HepG2 (cell line): ENCODE measurements at regions not wholly inside any gene's neighbourhood (a gene's known extent, or its start where the extent isn't known, plus 50 kb on each side); places are given as distances from the start of the nearest gene placed in this dataset.

Experiments used
- ATAC-seq: fragments of 200-7000 bp; cut with Tn5 transposase; 3 replicates; pipeline ENCODE4 v1.9.1; 2020; ENCODE audit warnings: mild to moderate bottlenecking, moderate library complexity
- BruUV-seq: library from RNA; stranded (reverse); fragments of 400-500 nt; replicated peaks from 2 replicates; lab custom pipeline; 2021; lab: Mats Ljungman, UMichigan
- CTCF ChIA-PET: fragments of 300-600 bp; formaldehyde crosslinking; extraction: SDS; loops from one replicate; lab custom pipeline; 2021; ENCODE audit warnings: low total read pairs, inconsistent platforms, low intra/inter-chr PET ratio; lab: Yijun Ruan, JAX
- POLR2A ChIA-PET: fragments of 350-600 bp; sonication (Branson Sonifier 250); formaldehyde crosslinking; loops from one replicate; lab custom pipeline; 2020; ENCODE audit warnings: antibody characterized with exemption, inconsistent platforms; lab: Yijun Ruan, JAX
- DNase-seq: peaks from one replicate; pipeline ENCODE4 v3.0.0-alpha.2; 2015; ENCODE audit warnings: low spot score
- FAIRE-seq: peaks from 3 replicates; lab custom pipeline; 2011; peaks lifted over from hg19 to GRCh38; lab: Jason Lieb, UNC
- H2AFZ ChIP-seq: one replicate; pipeline ENCODE4 v1.6.1; 2011; ENCODE audit warnings: low read length, inconsistent platforms
- H3K27ac ChIP-seq: fragments of 300-600 bp; 3 replicates; pipeline ENCODE4 v1.8.0; 2011; ENCODE audit warnings: mixed run types, mild to moderate bottlenecking, mixed read lengths, low read length, inconsistent platforms; ENCODE audit not compliant: insufficient read depth; ENCODE audit errors: extremely low read length
- H3K27me3 ChIP-seq, 2 experiments: fragments of 200-600 bp in 1 of 2; 2 replicates in 1 of 2; 3 replicates in 1 of 2; pipeline versions ENCODE4 v1.6.0 to v1.8.0; 2011; ENCODE audit warnings: low read length in 2 of 2, mild to moderate bottlenecking in 2 of 2, moderate library complexity in 2 of 2, inconsistent platforms in 1 of 2; ENCODE audit not compliant: insufficient read depth in 2 of 2, control insufficient read depth in 1 of 2
- H3K36me3 ChIP-seq, 2 experiments: fragments of 200-600 bp in 1 of 2; replicated peaks in 1 of 2; 2 replicates in 1 of 2; 3 replicates in 1 of 2; pipeline versions ENCODE4 v1.5.1 to v1.8.0; 2011; ENCODE audit warnings: low read length in 2 of 2, inconsistent platforms in 1 of 2; ENCODE audit not compliant: insufficient read depth in 2 of 2, control insufficient read depth in 1 of 2
- H3K4me1 ChIP-seq: 2 replicates; pipeline ENCODE4 v1.5.1; 2012; ENCODE audit warnings: low read length, inconsistent platforms; ENCODE audit not compliant: insufficient read depth
- H3K4me2 ChIP-seq: 2 replicates; pipeline ENCODE4 v1.6.0; 2011; ENCODE audit warnings: low read depth, low read length, inconsistent platforms
- H3K4me3 ChIP-seq, 3 experiments: fragments of 200-600 bp in 1 of 3; sonication (generic), shearing (Covaris generic) in 1 of 3; replicated peaks in 1 of 3; 2 replicates each; pipeline ENCODE4 v1.5.1; 2011 to 2016; ENCODE audit warnings: low read length in 3 of 3, inconsistent platforms in 2 of 3, low read depth in 2 of 3, mild to moderate bottlenecking in 2 of 3, control low read depth in 1 of 3, mixed read lengths in 1 of 3; ENCODE audit not compliant: insufficient read depth in 1 of 3
- H3K79me2 ChIP-seq: one replicate; pipeline ENCODE4 v1.6.1; 2011; ENCODE audit warnings: low read length, inconsistent platforms; ENCODE audit not compliant: insufficient read depth
- H3K9ac ChIP-seq: 2 replicates; pipeline ENCODE4 v1.6.0; 2011; ENCODE audit warnings: mild to moderate bottlenecking, low read depth, low read length, inconsistent platforms; ENCODE audit not compliant: insufficient read depth
- H3K9me3 ChIP-seq: 2 replicates; pipeline ENCODE4 v1.5.1; 2012; ENCODE audit warnings: mild to moderate bottlenecking, low read length
- H4K20me1 ChIP-seq: 2 replicates; pipeline ENCODE4 v1.6.0; 2011; ENCODE audit warnings: inconsistent platforms, mild to moderate bottlenecking, low read length, moderate library complexity; ENCODE audit not compliant: insufficient read depth
- ARNT ChIP-seq: fragments of 450-650 bp; IDR thresholded peaks from 2 replicates; pipeline ENCODE4 v1.6.1; 2017
- ATF7 ChIP-seq, 2 experiments: fragments of 450-650 bp in 1 of 2; sonication (generic) in 1 of 2; formaldehyde crosslinking in 1 of 2; IDR thresholded peaks; 2 replicates each; pipeline versions ENCODE4 v1.4.0 to v1.6.1; 2016 to 2020; ENCODE audit warnings: antibody characterized with exemption in 1 of 2, mild to moderate bottlenecking in 1 of 2, missing genetic modification reagents in 1 of 2
- CBX1 ChIP-seq: IDR thresholded peaks from one replicate; pipeline ENCODE4 v1.6.1; 2016; ENCODE audit warnings: antibody characterized with exemption, low read depth
- CREB1 ChIP-seq, 2 experiments: fragments of 450-650 bp in 1 of 2; IDR thresholded peaks; 2 replicates each; pipeline ENCODE4 v1.6.1; 2016 to 2017; ENCODE audit warnings: control low read depth in 1 of 2, mild to moderate bottlenecking in 1 of 2, missing compliant biosample characterization in 1 of 2, missing genetic modification characterization in 1 of 2
- KAT8 ChIP-seq: IDR thresholded peaks from 2 replicates; pipeline ENCODE4 v1.6.1; 2016; ENCODE audit warnings: missing genetic modification reagents, missing compliant biosample characterization
- RFX5 ChIP-seq: IDR thresholded peaks from 2 replicates; pipeline ENCODE4 v1.6.1; 2011; ENCODE audit warnings: low read depth, low read length, improper control_type of control experiment
- SMYD3 ChIP-seq: sonication (generic); formaldehyde crosslinking; IDR thresholded peaks from 2 replicates; pipeline ENCODE4 v1.8.1; 2023; ENCODE audit warnings: mild to moderate bottlenecking, missing genetic modification reagents
- THAP11 ChIP-seq: IDR thresholded peaks from 2 replicates; pipeline ENCODE4 v1.6.1; 2016; ENCODE audit warnings: missing biosample characterization, missing genetic modification reagents
- ZFAT ChIP-seq: sonication (generic); formaldehyde crosslinking; conservative IDR thresholded peaks from 2 replicates; pipeline ENCODE4 v1.8.1; 2023; ENCODE audit warnings: missing genetic modification reagents, inconsistent platforms
- ZFYVE20 ChIP-seq: sonication (generic); formaldehyde crosslinking; IDR thresholded peaks from 2 replicates; pipeline ENCODE4 v1.8.0; 2023; ENCODE audit warnings: low read depth, mild to moderate bottlenecking, moderate library complexity, missing genetic modification reagents, borderline replicate concordance
- ZNF207 ChIP-seq: fragments of 450-650 bp; IDR thresholded peaks from 2 replicates; pipeline ENCODE4 v1.6.1; 2016; ENCODE audit warnings: antibody characterized with exemption, borderline replicate concordance
- ZNF282 ChIP-seq: fragments of 450-650 bp; IDR thresholded peaks from 2 replicates; pipeline ENCODE4 v1.6.1; 2018; ENCODE audit not compliant: partially characterized antibody
- ZNF589 ChIP-seq: sonication (generic); formaldehyde crosslinking; conservative IDR thresholded peaks from 2 replicates; pipeline ENCODE4 v1.8.0; 2022; ENCODE audit warnings: mild to moderate bottlenecking, moderate library complexity, missing genetic modification reagents
- ZNF616 ChIP-seq: sonication (generic); formaldehyde crosslinking; IDR thresholded peaks from 2 replicates; pipeline ENCODE4 v1.5.0; 2020; ENCODE audit warnings: low read depth, mild to moderate bottlenecking, missing genetic modification reagents
- ZSCAN31 ChIP-seq: sonication (generic); formaldehyde crosslinking; IDR thresholded peaks from 2 replicates; pipeline ENCODE4 v1.5.0; 2020; ENCODE audit warnings: low read depth, mild to moderate bottlenecking, missing genetic modification reagents
- WGBS: methylation state at CpG from one replicate; pipeline ENCODE4 v1.1.6; 2017; ENCODE audit warnings: low lambda C conversion rate; 5-methylcytosine and 5-hydroxymethylcytosine counted together
- in situ Hi-C: cut with HindIII; loops from 2 replicates; pipeline ENCODE4 v1.10.0; 2017; ENCODE audit warnings: low pct_unique_long_range_greater_than_20kb; ENCODE audit not compliant: extremely low pct_ligation_motif_present
- intact Hi-C: fragments of 100-400 bp; cut with micrococcal nuclease; formaldehyde crosslinking; loops from one replicate; pipeline ENCODE4 v1.10.0; 2022; ENCODE audit not compliant: unreplicated experiment
- TF ChIP-seq, protein P1 (sequence below): sonication (generic); formaldehyde crosslinking; IDR thresholded peaks from 2 replicates; pipeline ENCODE4 v1.5.0; 2020; ENCODE audit warnings: mild to moderate bottlenecking, missing genetic modification reagents

- no peak for TF ChIP-seq ZNF616 (CRISPR knock-in tag)
- no peak for TF ChIP-seq RFX5
These were observed 1086.0 kb downstream of the NLGN4X start (continued) for GRCh38 chrX:5142644-5143043.

- no peak for FAIRE-seq
- no peak overlapping the region for H3K27ac ChIP-seq
- intact Hi-C loops = no loop called here
- TF ChIP-seq CREB1 (IDR thresholded peaks at IDR 0.05) (peak; percentile 94), CREB1 (CRISPR knock-in tag; IDR thresholded peaks at IDR 0.05) (no peak), ZSCAN31 (no peak), ZNF589 (CRISPR knock-in tag) (no peak), ZFYVE20 (CRISPR knock-in tag) (no peak), ATF7 (IDR thresholded peaks at IDR 0.05) (peak; percentile 92), ATF7 (CRISPR knock-in tag; IDR thresholded peaks at IDR 0.05) (no peak)
- H3K9me3 ChIP-seq = peaks cover 21% of the 10 kb centered on the region
- H2AFZ ChIP-seq = no peak overlapping the region
- no peaks in the 10 kb centered on the region for H4K20me1 ChIP-seq
- H3K36me3 ChIP-seq = no peaks in the 10 kb centered on the region
- DNase-seq = no peak
- ATAC-seq = no peak
- BruUV-seq = no TSS peak
- H3K4me1 ChIP-seq = no peaks in the 10 kb centered on the region
- 3% methylated on average over 4 of the region's 4 CpGs for WGBS
- CTCF ChIA-PET = no interaction called here
- H3K27me3 ChIP-seq = no peaks in the 10 kb centered on the region
- no peaks in the 10 kb centered on the region for H3K79me2 ChIP-seq
- POLR2A ChIA-PET = no interaction called here
- no peak overlapping the region for H3K4me3 ChIP-seq
- no peak overlapping the region for H3K9ac ChIP-seq
- in situ Hi-C loops = no loop called here
- no peak overlapping the region for H3K4me2 ChIP-seq
These were observed 1106.4 kb downstream of the NLGN4X start for GRCh38 chrX:5122181-5122678.

DNA sequence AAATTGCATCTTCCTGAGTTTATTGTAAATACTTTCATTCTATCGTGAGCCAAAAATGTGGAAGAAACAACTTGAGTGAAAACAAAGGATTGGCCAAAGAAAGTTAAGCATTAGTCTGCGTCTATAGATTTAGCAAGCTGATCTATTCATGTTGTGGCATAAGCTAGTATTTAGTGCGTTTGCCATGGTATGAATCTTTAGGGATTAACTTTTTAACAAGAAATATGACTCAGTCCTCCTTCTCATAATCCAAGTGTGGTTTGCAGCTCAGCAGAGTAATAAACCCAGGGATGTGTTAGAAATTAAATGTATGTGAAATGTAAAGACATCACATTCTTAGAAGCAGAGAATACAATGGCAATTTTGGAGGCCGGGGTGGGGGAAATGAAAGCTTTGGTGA is 1110.9 kb downstream of the NLGN4X start:
- FAIRE-seq (no peak), DNase-seq (no peak), ATAC-seq (no peak)
- H4K20me1 ChIP-seq = no peaks in the 10 kb centered on the region
- intact Hi-C loops = no loop called here
- CTCF ChIA-PET = no interaction called here
- POLR2A ChIA-PET = no interaction called here
- 0% methylated on average over 4 of the region's 4 CpGs for WGBS
- H3K4me2 ChIP-seq = no peak overlapping the region
- no peaks in the 10 kb centered on the region for H3K27me3 ChIP-seq
- in situ Hi-C loops = no loop called here
- H3K4me1 ChIP-seq = no peaks in the 10 kb centered on the region
- H2AFZ ChIP-seq = no peak overlapping the region
- no peak overlapping the region for H3K27ac ChIP-seq
- H3K9me3 ChIP-seq = peaks cover 15% of the 10 kb centered on the region
- no peaks in the 10 kb centered on the region for H3K36me3 ChIP-seq
- BruUV-seq = no TSS peak
- H3K79me2 ChIP-seq = no peaks in the 10 kb centered on the region
- H3K4me3 ChIP-seq = no peak overlapping the region
- H3K9ac ChIP-seq = no peak overlapping the region
- TF ChIP-seq, protein P1, sequence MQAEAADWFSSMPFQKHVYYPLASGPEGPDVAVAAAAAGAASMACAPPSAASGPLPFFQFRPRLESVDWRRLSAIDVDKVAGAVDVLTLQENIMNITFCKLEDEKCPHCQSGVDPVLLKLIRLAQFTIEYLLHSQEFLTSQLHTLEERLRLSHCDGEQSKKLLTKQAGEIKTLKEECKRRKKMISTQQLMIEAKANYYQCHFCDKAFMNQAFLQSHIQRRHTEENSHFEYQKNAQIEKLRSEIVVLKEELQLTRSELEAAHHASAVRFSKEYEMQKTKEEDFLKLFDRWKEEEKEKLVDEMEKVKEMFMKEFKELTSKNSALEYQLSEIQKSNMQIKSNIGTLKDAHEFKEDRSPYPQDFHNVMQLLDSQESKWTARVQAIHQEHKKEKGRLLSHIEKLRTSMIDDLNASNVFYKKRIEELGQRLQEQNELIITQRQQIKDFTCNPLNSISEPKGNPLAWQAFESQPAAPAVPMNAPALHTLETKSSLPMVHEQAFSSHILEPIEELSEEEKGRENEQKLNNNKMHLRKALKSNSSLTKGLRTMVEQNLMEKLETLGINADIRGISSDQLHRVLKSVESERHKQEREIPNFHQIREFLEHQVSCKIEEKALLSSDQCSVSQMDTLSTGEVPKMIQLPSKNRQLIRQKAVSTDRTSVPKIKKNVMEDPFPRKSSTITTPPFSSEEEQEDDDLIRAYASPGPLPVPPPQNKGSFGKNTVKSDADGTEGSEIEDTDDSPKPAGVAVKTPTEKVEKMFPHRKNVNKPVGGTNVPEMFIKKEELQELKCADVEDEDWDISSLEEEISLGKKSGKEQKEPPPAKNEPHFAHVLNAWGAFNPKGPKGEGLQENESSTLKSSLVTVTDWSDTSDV (CRISPR knock-in tag) = no peak
- TF ChIP-seq ARNT = no peak
- no peak for TF ChIP-seq ZNF207
- no peak for TF ChIP-seq SMYD3 (CRISPR knock-in tag)
- no peak for TF ChIP-seq ZNF282
- no peak for TF ChIP-seq ZFAT (CRISPR knock-in tag)
- no peak for TF ChIP-seq THAP11 (CRISPR knock-in tag)
- no peak for TF ChIP-seq CBX1
- no peak for TF ChIP-seq KAT8 (CRISPR knock-in tag)
